GM12872 (cell line): ENCODE measurements at regions not wholly inside any gene's neighbourhood (a gene's known extent, or its start where the extent isn't known, plus 50 kb on each side); places are given as distances from the start of the nearest gene placed in this dataset.

ENCODE experiments used
- CTCF ChIP-seq: IDR thresholded peaks from 3 replicates; pipeline ENCODE4 v1.5.1; 2011; ENCODE audit warnings: low read depth, mild to moderate bottlenecking, low read length, moderate library complexity; ENCODE audit not compliant: insufficient read depth

- TF ChIP-seq CTCF = no peak
Observed at GRCh38 chr15:47565949-47566348, 151.4 kb upstream of the SEMA6D start.

DNA sequence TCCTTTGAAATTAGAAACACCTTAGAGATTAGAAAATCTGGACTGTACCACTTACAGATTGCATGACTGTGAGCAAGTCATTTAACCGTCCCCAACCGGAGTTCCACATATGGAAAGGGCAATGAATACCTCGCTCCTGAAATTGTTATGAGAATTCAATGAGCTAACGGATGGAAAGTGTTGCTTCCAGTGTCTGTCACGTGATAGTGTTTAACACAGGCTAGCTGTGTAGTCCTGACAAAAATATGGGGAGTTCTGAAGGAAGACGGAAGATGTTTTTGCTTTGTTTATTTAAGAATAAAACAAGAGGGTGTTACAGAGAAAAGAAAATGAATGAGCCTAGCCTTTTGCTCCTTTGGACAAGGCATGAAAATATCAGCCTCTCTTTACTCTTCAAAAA lies 150.7 kb upstream of the SEMA6D start:
- no peak for TF ChIP-seq CTCF

DNA sequence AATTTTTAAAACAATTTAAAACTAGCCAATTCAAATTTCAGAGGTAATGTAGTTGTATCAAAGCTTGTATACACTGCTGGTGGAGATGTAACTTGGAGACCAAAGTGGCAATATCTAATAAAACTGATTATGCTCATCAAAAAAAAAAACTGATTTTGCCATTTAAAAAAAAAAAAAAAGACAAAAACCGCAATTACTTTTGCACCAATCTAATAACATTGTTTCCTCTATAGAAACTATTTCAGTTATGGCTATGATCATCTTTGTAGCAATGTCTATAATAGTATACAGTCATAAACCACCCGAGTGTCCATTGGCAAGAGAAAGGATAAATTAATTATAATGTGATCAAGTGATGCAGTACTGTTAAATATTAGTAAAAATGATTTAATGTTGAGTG lies 149.3 kb upstream of the SEMA6D start:
- no peak for TF ChIP-seq CTCF

- TF ChIP-seq CTCF = no peak
Observed at GRCh38 chr15:47570044-47570443, 147.3 kb upstream of the SEMA6D start.

- TF ChIP-seq CTCF = no peak
Observed at GRCh38 chr15:47570451-47570850, 146.9 kb upstream of the SEMA6D start.

DNA sequence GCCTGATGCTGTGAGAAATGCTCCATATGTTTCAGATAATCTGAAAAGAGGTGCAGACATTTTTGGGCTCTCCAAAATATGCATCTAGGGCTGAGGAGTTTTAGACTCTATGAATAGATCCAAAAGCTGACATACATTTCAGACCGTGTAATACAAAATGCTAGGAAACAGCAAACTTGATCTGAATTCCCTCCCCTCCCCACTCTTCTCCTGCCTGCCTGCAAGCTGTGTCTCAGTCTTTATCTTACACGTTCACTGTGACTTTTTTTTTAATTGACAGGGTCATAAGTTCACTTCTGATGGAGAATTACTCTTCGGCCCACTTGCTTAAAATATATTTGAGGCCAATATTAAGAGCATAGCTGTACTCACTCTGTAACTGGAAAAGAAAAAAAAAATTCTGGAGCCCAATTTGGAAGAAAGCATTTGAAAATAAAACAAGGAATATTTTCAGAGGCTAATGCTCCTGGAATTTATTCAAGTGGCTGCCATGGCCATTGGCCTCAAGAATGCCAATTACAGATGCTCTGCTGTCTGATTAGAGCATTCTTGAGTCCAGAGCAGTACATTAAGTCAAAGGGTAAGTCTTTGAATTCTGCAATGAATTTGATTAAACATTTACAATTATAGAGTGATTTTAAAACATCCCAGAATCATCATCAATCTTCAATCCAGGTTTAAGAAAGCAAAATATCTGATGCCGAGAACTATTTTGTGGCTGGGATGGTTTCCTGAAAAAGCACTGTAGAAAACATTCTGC lies 146.2 kb upstream of the SEMA6D start:
- TF ChIP-seq CTCF = no peak

DNA sequence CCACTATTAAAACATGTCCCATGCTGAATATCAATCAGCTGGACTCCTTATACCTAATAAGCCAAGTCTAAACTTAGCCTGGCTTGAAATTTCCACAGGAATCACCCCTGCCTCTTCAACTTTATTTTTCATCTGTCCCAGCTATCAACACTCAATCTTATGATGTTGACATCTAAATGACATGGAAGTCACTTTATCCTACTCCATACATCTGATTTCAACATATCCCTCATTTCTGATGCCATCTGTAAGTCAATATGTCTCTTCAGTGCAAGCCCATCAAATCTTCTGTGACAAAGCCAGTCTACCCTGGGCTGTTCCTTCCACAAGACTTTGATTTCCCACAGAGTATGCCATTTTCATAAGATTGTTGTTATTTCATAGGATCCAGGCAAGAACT lies 143.6 kb upstream of the SEMA6D start:
- TF ChIP-seq CTCF = no peak
